ENCODE measurements at regions not wholly inside any gene's neighbourhood (a gene's known extent, or its start where the extent isn't known, plus 50 kb on each side); places are given as distances from the start of the nearest gene placed in this dataset.
"Not testable (repeated sequence)": the region's sequence is repeated elsewhere in the genome, so short reads cannot be mapped to it uniquely, and the experiment has no call there.

- no peak overlapping the region for H3K27ac ChIP-seq
- H3K9me3 ChIP-seq = peaks cover 0 to 13% (median 0%) of the 10 kb centered on the region in 3 donors
- TF ChIP-seq, protein P1, sequence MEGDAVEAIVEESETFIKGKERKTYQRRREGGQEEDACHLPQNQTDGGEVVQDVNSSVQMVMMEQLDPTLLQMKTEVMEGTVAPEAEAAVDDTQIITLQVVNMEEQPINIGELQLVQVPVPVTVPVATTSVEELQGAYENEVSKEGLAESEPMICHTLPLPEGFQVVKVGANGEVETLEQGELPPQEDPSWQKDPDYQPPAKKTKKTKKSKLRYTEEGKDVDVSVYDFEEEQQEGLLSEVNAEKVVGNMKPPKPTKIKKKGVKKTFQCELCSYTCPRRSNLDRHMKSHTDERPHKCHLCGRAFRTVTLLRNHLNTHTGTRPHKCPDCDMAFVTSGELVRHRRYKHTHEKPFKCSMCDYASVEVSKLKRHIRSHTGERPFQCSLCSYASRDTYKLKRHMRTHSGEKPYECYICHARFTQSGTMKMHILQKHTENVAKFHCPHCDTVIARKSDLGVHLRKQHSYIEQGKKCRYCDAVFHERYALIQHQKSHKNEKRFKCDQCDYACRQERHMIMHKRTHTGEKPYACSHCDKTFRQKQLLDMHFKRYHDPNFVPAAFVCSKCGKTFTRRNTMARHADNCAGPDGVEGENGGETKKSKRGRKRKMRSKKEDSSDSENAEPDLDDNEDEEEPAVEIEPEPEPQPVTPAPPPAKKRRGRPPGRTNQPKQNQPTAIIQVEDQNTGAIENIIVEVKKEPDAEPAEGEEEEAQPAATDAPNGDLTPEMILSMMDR (IDR thresholded peaks at IDR 0.05) = no peak
- H3K4me3 ChIP-seq = no peak overlapping the region
- ATAC-seq = no peak
- H3K4me1 ChIP-seq = no peaks in the 10 kb centered on the region
- no peaks in the 10 kb centered on the region for H3K36me3 ChIP-seq
- H3K27me3 ChIP-seq = no peaks in the 10 kb centered on the region
- 0 to 30% methylated on average over 1 of the region's 1 CpG for WGBS, 2 donors (ENCODE audit: low coverage in 1 of 2)
Observed at GRCh38 chr4:66273110-66273509, 602.8 kb upstream of the EPHA5 start.

DNA sequence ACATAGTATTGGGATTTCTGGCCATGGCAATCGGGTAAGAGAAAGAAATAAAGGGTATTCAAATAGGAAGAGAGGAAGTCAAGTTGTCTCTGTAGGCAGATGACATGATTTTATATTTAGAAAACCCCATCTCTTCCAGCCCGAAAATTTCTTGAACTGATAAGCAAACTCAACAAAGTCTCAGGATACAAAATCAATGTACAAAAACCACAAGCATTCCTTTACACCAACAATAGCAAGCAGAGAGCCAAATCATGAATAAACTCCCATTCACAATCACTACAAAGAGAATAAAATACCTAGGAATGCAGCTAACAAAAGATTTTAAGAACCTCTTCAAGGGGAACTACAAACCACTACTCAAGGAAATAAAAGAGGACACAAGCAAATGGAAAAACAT lies 600.1 kb upstream of the EPHA5 start:
- H3K4me1 ChIP-seq, H3K27ac ChIP-seq, H3K36me3 ChIP-seq, H3K27me3 ChIP-seq, ATAC-seq, H3K4me3 ChIP-seq: not testable (repeated sequence)
- H3K9me3 ChIP-seq = peaks cover 0 to 13% (median 0%) of the 10 kb centered on the region in 3 donors
- WGBS, 2 donors (ENCODE audit: low coverage in 1 of 2) = 58 to 78% methylated on average over 2 of the region's 2 CpGs

GRCh38 chr4:66266554-66266953 lies 596.3 kb upstream of the EPHA5 start:
- ATAC-seq, H3K9me3 ChIP-seq, H3K27ac ChIP-seq, H3K36me3 ChIP-seq, H3K4me1 ChIP-seq, H3K4me3 ChIP-seq, H3K27me3 ChIP-seq: not testable (repeated sequence)
- WGBS, 2 donors (ENCODE audit: low coverage in 1 of 2) = 69% methylated on average over 5 of the region's 5 CpGs; no CpG with 5 or more reads in 1 of the 2 donors

GRCh38 chr4:66266035-66266434 lies 595.7 kb upstream of the EPHA5 start:
- Histone ChIP-seq H3K36me3 (no peaks in the 10 kb centered on the region), H3K27ac (no peak overlapping the region), H3K27me3 (no peaks in the 10 kb centered on the region), H3K9me3 (peaks cover 0 to 6% (median 0%) of the 10 kb centered on the region in 3 donors), H3K4me3 (no peak overlapping the region), H3K4me1 (no peaks in the 10 kb centered on the region)
- no peak for TF ChIP-seq POLR2A (IDR thresholded peaks at IDR 0.05)
- TF ChIP-seq, protein P1 (IDR thresholded peaks at IDR 0.05) = no peak
- no peak for TF ChIP-seq POLR2AphosphoS5 (IDR thresholded peaks at IDR 0.05)
- no peak for TF ChIP-seq EP300 (IDR thresholded peaks at IDR 0.05)
- 100% methylated on average over 3 of the region's 5 CpGs; no CpG with 5 or more reads in 1 of the 2 donors for WGBS, 2 donors (ENCODE audit: low coverage in 1 of 2)
- ATAC-seq = no peak

- Histone ChIP-seq H3K4me3 (no peak overlapping the region), H3K27ac (no peak overlapping the region), H3K27me3 (no peaks in the 10 kb centered on the region), H3K9me3 (peaks cover 0 to 4% (median 0%) of the 10 kb centered on the region in 3 donors), H3K36me3 (no peaks in the 10 kb centered on the region), H3K4me1 (no peaks in the 10 kb centered on the region)
- ATAC-seq = no peak
- no peak for TF ChIP-seq POLR2A (IDR thresholded peaks at IDR 0.05)
- TF ChIP-seq, protein P1 (IDR thresholded peaks at IDR 0.05) = no peak
- no peak for TF ChIP-seq POLR2AphosphoS5 (IDR thresholded peaks at IDR 0.05)
- TF ChIP-seq EP300 (IDR thresholded peaks at IDR 0.05) = no peak
- 78 to 100% methylated on average over 1 of the region's 1 CpG for WGBS, 2 donors (ENCODE audit: low coverage in 1 of 2)
Observed at GRCh38 chr4:66252291-66252690, 582.0 kb upstream of the EPHA5 start.

GRCh38 chr4:66246643-66247042 lies 576.4 kb upstream of the EPHA5 start:
- Histone ChIP-seq H3K9me3 (no peaks in the 10 kb centered on the region), H3K36me3 (no peaks in the 10 kb centered on the region), H3K27ac (no peak overlapping the region), H3K4me1 (no peaks in the 10 kb centered on the region), H3K27me3 (no peaks in the 10 kb centered on the region), H3K4me3 (no peak overlapping the region)
- no peak for ATAC-seq
- 0% methylated on average over 1 of the region's 1 CpG for WGBS, 2 donors (ENCODE audit: low coverage in 1 of 2)
- TF ChIP-seq POLR2AphosphoS5 (IDR thresholded peaks at IDR 0.05) (no peak), EP300 (IDR thresholded peaks at IDR 0.05) (no peak), POLR2A (IDR thresholded peaks at IDR 0.05) (no peak)
- TF ChIP-seq, protein P1 (IDR thresholded peaks at IDR 0.05) = no peak
